ENCODE measurements at regions not wholly inside any gene's neighbourhood (a gene's known extent, or its start where the extent isn't known, plus 50 kb on each side); places are given as distances from the start of the nearest gene placed in this dataset.

GRCh38 chr21:15644489-15644888, 85.3 kb upstream of the USP25 start:
- no peak for ATAC-seq (ENCODE audit: insufficient read depth, low FRiP score)
- H3K27ac ChIP-seq (ENCODE audit: low read depth in 1 of 2, low read length in 1 of 2) = no peak overlapping the region
- TF ChIP-seq CTCF (IDR thresholded peaks at IDR 0.05; ENCODE audit: control extremely low read depth, extremely low read depth) = no peak
- H3K36me3 ChIP-seq (ENCODE audit: control insufficient read depth in 4 of 4, insufficient read depth in 4 of 4, low read length in 4 of 4) = no peaks in the 10 kb centered on the region
- 90 to 95% methylated on average over 3 of the region's 3 CpGs for WGBS, 2 donors
- no peaks in the 10 kb centered on the region for H3K9me3 ChIP-seq (ENCODE audit: control insufficient read depth in 4 of 4, insufficient read depth in 3 of 4, low read length in 3 of 4)
- H3K4me1 ChIP-seq (ENCODE audit: control insufficient read depth in 5 of 5, insufficient read depth in 5 of 5, low read length in 5 of 5) = peaks cover 0 to 9% (median 0%) of the 10 kb centered on the region in 5 donors
- H3K4me3 ChIP-seq = no peak overlapping the region
- H3K9ac ChIP-seq (ENCODE audit: insufficient read depth in 1 of 2, low read length in 2 of 2) = no peak overlapping the region
- DNase-seq = no peak
- no peaks in the 10 kb centered on the region for H3K27me3 ChIP-seq (ENCODE audit: control insufficient read depth in 3 of 3, insufficient read depth in 3 of 3, low read length in 2 of 3)

GRCh38 chr21:15645830-15646229, 84.0 kb upstream of the USP25 start:
- TF ChIP-seq CTCF (IDR thresholded peaks at IDR 0.05; ENCODE audit: control extremely low read depth, extremely low read depth) = no peak
- Histone ChIP-seq H3K4me3 (no peak overlapping the region), H3K36me3 (ENCODE audit: control insufficient read depth in 4 of 4, insufficient read depth in 4 of 4, low read length in 4 of 4) (no peaks in the 10 kb centered on the region), H3K9me3 (ENCODE audit: control insufficient read depth in 4 of 4, insufficient read depth in 3 of 4, low read length in 3 of 4) (no peaks in the 10 kb centered on the region), H3K4me1 (ENCODE audit: control insufficient read depth in 5 of 5, insufficient read depth in 5 of 5, low read length in 5 of 5) (peaks cover 0 to 4% (median 0%) of the 10 kb centered on the region in 5 donors), H3K9ac (ENCODE audit: insufficient read depth in 1 of 2, low read length in 2 of 2) (no peak overlapping the region), H3K27ac (ENCODE audit: low read depth in 1 of 2, low read length in 1 of 2) (no peak overlapping the region), H3K27me3 (ENCODE audit: control insufficient read depth in 3 of 3, insufficient read depth in 3 of 3, low read length in 2 of 3) (no peaks in the 10 kb centered on the region)
- 92% methylated on average over 4 of the region's 4 CpGs for WGBS, 2 donors
- ATAC-seq (ENCODE audit: insufficient read depth, low FRiP score) (no peak), DNase-seq (no peak)

GRCh38 chr21:15650735-15651134, 79.0 kb upstream of the USP25 start:
- H3K4me3 ChIP-seq = no peak overlapping the region
- no peak overlapping the region for H3K9ac ChIP-seq (ENCODE audit: insufficient read depth in 1 of 2, low read length in 2 of 2)
- DNase-seq (no peak), ATAC-seq (ENCODE audit: insufficient read depth, low FRiP score) (no peak)
- no peaks in the 10 kb centered on the region for H3K36me3 ChIP-seq (ENCODE audit: control insufficient read depth in 4 of 4, insufficient read depth in 4 of 4, low read length in 4 of 4)
- WGBS, 2 donors = 88 to 90% methylated on average over 3 of the region's 3 CpGs
- H3K4me1 ChIP-seq (ENCODE audit: control insufficient read depth in 5 of 5, insufficient read depth in 5 of 5, low read length in 5 of 5) = no peaks in the 10 kb centered on the region
- no peak overlapping the region for H3K27ac ChIP-seq (ENCODE audit: low read depth in 1 of 2, low read length in 1 of 2)
- no peak for TF ChIP-seq CTCF (IDR thresholded peaks at IDR 0.05; ENCODE audit: control extremely low read depth, extremely low read depth)
- no peaks in the 10 kb centered on the region for H3K9me3 ChIP-seq (ENCODE audit: control insufficient read depth in 4 of 4, insufficient read depth in 3 of 4, low read length in 3 of 4)
- H3K27me3 ChIP-seq (ENCODE audit: control insufficient read depth in 3 of 3, insufficient read depth in 3 of 3, low read length in 2 of 3) = no peaks in the 10 kb centered on the region

- DNase-seq (no peak), ATAC-seq (ENCODE audit: insufficient read depth, low FRiP score) (no peak)
- H3K27ac ChIP-seq (ENCODE audit: low read depth in 1 of 2, low read length in 1 of 2) = no peak overlapping the region
- WGBS, 2 donors = 74 to 94% methylated on average over 3 of the region's 3 CpGs
- no peaks in the 10 kb centered on the region for H3K27me3 ChIP-seq (ENCODE audit: control insufficient read depth in 3 of 3, insufficient read depth in 3 of 3, low read length in 2 of 3)
- H3K9ac ChIP-seq (ENCODE audit: insufficient read depth in 1 of 2, low read length in 2 of 2) = no peak overlapping the region
- no peak overlapping the region for H3K4me3 ChIP-seq
- no peaks in the 10 kb centered on the region for H3K4me1 ChIP-seq (ENCODE audit: control insufficient read depth in 5 of 5, insufficient read depth in 5 of 5, low read length in 5 of 5)
- TF ChIP-seq CTCF (IDR thresholded peaks at IDR 0.05; ENCODE audit: control extremely low read depth, extremely low read depth) = no peak
- no peaks in the 10 kb centered on the region for H3K36me3 ChIP-seq (ENCODE audit: control insufficient read depth in 4 of 4, insufficient read depth in 4 of 4, low read length in 4 of 4)
- H3K9me3 ChIP-seq (ENCODE audit: control insufficient read depth in 4 of 4, insufficient read depth in 3 of 4, low read length in 3 of 4) = no peaks in the 10 kb centered on the region
Observed at GRCh38 chr21:15651172-15651571, 78.6 kb upstream of the USP25 start.

All from lung (tissue), 11 donors.